ENCODE measurements at regions not wholly inside any gene's neighbourhood (a gene's known extent, or its start where the extent isn't known, plus 50 kb on each side); places are given as distances from the start of the nearest gene placed in this dataset.

GRCh38 chr18:28690836-28691495 is 514.0 kb upstream of the CDH2 start:
- DNase-seq (ENCODE audit: low spot score) = no peak

DNA sequence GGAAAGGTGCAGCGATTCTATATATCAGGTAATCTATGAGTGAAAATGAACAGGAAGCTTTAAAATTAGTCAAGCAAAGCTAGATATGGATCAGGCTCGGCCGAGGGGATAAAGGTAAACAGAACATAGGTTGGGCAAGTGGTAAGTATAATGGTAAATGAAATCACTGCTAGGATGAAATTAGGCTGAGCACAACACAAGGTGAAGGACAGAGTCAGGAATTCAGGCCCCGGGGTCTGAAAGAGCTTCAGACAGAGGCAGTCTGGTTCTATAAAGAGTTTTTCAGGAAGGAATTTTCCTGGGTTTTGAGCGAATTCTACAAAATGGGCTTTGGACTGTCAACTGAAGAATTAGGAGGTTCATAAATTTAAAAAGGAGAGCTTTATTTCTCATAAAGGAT is 513.2 kb upstream of the CDH2 start:
- DNase-seq (ENCODE audit: low spot score) = no peak

DNA sequence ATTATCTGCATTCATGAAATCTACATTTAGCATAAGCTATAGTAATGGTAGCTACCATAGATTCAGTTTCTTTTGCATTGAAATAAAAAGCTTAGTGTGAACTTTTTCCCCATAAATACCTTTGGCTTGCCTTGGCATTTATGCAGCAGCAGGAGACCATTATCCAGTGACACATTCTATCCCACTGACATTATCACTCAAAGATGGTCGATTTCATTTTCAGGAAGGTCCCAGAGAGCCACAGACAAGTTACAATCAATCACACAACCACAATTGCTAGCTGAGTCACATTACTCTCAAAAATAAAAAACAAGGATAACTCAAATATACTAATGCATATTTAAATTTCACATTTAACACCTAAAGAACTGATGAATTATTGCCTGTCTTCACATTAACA is 512.7 kb upstream of the CDH2 start:
- DNase-seq (ENCODE audit: low spot score) = no peak

DNA sequence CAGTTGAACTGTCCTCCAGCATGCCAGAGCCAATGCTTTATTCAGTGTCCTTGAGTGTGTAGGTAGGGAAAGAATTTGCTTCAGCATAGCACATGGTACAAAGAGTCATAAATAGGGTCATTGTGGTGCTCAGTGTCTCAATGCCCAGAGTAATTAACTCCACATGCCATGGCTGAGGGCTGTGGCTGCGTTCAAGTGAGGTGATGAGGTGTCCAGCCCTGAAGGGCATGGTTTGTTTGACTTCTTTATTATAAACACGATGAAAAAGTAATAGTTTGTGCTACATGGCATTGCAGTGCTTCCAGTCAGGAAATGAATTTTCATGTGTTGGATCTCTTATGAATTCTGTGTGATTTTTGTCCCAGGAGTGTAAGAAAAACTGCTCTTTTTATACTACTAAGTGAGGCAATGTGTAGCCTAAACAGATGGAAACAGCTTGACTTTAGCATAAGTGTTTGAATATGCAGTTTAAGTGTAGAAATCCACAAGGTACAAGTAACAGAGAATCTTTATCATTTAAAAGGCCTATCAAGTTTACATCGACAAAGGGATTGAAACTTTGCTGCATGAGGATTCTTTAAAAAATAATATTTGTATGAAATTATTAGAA is 507.9 kb upstream of the CDH2 start:
- DNase-seq (ENCODE audit: low spot score) = no peak

- DNase-seq (ENCODE audit: low spot score) = no peak
Measured at GRCh38 chr18:28682912-28683311, 506.0 kb upstream of the CDH2 start.

- DNase-seq (ENCODE audit: low spot score) = no peak
Measured at GRCh38 chr18:28669165-28669564, 492.2 kb upstream of the CDH2 start.

DNA sequence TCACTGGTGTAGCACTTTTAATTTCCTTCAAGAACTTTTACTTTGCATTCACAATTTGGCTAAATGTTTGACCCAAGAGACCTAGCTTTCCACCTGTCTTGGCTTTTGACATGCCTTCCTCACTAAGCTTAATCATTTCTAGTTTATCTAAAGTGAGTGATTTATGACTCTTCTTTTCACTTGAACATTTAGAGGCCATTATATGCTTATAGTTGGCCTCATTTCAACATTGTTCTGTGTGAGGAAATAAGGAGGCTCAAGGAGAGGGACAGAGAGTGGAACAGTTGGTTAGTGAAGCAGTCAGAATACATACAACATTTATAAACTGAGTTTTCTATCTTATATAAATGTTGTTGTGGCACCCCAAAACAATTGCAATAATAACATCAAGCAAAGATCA is 489.3 kb upstream of the CDH2 start:
- DNase-seq (ENCODE audit: low spot score) = no peak

- DNase-seq (ENCODE audit: low spot score) = no peak
Measured at GRCh38 chr18:28657961-28658360, 481.0 kb upstream of the CDH2 start.

GRCh38 chr18:28652654-28653053 is 475.7 kb upstream of the CDH2 start:
- no peak for DNase-seq (ENCODE audit: low spot score)

- no peak for DNase-seq (ENCODE audit: low spot score)
Measured at GRCh38 chr18:28651298-28651697, 474.4 kb upstream of the CDH2 start.

- no peak for DNase-seq (ENCODE audit: low spot score)
Measured at GRCh38 chr18:28650860-28651259, 473.9 kb upstream of the CDH2 start.

GRCh38 chr18:28647961-28648360 is 471.0 kb upstream of the CDH2 start:
- no peak for DNase-seq (ENCODE audit: low spot score)

DNA sequence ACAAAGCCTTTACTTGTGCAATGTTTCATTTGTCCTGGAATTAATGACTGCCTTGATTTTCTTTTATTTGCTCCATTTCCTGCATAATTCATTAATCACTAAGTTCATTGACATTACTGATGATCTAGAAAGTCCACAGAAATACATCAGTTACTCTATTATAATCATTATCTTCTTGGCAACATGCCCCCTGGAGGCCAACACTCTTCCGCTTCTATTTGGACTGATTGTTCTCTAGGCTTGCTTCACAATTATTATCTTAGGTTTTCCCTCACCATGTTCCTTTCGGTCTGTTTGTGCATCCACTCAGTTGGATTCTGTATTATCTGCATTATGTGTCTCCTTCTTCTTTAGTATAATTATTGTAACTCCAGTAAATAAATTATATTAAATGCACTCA is 461.0 kb upstream of the CDH2 start:
- DNase-seq (ENCODE audit: low spot score) = no peak

GRCh38 chr18:28635530-28635929 is 458.6 kb upstream of the CDH2 start:
- DNase-seq (ENCODE audit: low spot score) = no peak

DNA sequence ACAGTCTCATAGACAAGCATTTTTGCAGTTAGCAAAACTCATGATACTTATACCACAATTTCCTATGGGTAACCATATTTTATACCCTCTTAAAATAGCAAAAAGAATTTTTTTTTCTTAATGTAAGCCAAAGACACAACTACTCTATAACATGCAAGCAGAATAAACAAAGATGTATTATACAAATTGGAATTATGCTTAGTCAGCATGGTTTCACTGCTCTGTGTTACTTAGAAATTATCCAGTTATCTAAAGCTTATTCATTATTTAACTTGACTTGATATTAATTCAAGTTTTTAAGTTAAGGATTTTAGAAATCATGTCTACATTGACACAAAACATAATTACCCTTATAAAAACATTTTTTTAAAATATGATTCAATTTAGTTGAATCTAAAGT is 449.8 kb upstream of the CDH2 start:
- DNase-seq (ENCODE audit: low spot score) = no peak

DNA sequence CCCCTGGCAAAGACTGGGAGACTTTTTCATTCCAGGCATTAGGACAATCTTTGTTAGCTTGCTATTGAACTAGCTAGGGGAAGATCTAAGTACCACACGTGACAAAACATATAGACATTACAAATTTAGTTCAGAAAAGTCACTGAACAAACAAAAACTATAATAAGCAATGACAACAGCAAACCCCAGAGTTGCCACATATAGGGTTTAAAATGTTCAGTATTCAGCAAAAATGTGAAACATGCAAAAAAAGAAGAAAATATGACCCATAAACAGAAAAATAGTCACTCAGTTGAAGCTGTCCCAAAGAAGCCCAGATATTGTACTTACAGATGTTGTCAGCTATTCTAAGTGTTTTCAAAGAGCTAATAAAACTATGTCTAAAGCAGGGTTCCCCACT is 431.1 kb upstream of the CDH2 start:
- no peak for DNase-seq (ENCODE audit: low spot score)

- no peak for DNase-seq (ENCODE audit: low spot score)
Measured at GRCh38 chr18:28606686-28607085, 429.8 kb upstream of the CDH2 start.

DNA sequence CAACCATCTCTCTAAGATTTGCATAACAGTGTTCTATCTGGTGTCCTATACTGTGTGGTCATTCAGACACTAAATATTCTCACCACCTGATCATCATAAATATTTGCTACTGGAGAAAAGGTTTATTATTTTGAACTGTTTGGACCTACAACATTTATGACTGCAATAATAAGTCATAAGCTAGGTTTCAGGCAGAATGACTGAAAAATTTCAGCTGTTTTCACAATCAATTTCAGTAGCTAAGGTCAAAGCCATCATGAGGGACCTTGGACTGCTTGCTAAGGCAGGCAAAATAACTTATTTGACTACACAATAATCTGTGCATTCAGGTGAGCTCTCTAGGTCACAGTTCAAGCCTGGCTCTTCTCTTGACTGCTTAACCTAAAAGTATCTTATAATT is 425.5 kb upstream of the CDH2 start:
- DNase-seq (ENCODE audit: low spot score) = no peak

GRCh38 chr18:28594034-28594433 is 417.1 kb upstream of the CDH2 start:
- no peak for DNase-seq (ENCODE audit: low spot score)

DNA sequence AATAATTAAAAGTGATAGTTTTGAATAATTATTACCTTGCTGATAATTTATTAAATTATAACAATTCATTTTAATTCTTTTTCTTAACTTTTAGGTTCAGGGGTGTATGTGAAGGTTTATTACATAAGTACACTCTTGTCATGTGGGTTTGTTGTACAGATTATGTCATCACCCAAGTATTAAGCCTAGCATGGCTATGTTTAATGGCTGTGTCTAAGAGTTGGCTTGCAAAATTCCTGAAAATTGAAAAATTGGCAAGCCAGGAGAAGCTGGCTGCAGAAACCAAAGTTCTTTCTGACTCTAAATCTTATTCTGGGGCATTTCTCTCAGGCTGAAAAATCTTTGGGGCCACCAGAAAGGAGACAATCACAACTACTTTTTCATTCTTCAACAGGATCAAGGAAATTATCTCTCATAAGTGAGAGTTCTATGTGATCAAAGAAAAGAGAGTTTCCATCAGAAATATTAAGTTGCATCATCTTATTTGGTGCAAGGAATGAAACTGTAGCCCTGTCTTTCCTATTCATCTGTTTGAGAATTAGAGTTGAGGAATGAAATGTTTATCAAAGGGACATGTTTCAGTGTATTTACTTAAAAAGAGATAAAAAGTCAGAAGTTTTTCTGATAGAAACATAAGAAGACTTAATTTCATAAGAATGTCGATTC is 412.1 kb upstream of the CDH2 start:
- DNase-seq (ENCODE audit: low spot score) = no peak

DNA sequence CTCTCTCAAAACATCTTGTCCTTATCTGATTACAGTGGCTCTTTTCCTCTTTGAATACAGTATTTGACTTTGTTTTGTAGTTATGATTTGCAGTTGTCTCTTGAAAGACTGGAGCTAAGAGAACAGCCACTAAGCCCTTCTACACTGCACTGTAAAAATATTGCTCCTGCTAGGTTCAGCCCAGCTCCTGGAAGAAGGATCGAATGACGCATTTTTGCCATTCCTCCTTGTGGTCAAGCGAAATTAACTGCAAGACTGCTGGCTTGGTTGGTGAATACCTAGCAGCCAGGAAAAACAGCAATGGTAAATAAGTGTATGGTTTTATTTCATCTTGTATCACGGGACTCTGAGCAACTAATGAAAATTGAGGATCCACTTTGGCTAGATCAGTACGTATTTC is 407.8 kb upstream of the CDH2 start:
- no peak for DNase-seq (ENCODE audit: low spot score)

DNA sequence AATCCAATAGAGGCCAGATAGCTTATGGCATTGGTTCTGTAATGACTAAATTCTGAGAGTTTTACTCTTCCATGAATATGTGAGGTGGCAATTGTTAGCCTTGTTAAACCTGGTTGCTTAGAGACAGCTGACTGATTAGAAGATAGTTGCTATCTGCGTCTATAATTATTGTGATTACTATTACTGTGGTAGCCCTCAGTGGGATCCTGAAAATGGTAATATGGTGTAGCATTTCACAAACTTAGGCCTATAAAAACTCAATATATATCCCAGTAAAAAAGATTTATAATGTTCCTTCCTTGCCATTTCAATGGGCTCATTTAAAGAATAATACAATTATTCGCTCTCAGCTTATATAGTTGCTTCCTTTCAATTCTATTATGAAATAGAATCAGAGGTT is 405.8 kb upstream of the CDH2 start:
- no peak for DNase-seq (ENCODE audit: low spot score)

DNA sequence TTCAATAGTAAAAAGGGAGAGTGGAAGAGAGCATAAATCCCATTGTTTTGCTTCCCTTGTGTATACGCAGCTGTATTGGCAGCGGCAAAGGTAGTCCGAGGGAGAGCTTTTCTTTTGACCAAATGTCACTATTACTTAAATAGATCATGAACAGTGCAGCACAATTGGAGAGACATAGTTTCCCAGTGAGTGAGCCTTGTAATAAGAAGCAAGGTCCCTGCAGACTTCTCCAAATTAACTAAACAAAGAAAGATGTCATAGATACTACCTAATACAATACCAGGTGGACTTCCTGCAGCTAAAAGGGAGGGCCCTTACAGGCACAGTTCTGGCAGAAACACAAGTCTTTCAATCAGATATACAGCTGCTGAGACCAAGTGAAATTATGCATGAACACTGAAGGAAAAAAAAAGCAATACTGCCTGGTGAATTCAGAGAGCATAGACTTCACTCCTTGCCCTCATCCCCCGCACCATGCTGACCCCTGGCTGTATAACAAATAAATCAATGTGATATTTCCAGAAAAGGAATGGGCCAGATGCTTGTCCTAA is 404.7 kb upstream of the CDH2 start:
- DNase-seq (ENCODE audit: low spot score) = no peak
